Epidermal melanocyte (primary cell): ENCODE measurements at regions not wholly inside any gene's neighbourhood (a gene's known extent, or its start where the extent isn't known, plus 50 kb on each side); places are given as distances from the start of the nearest gene placed in this dataset.

ENCODE experiments used
- DNase-seq: peaks from one replicate; pipeline ENCODE4 v3.0.0; 2011; ENCODE audit warnings: low spot score; ENCODE audit not compliant: insufficient read length

DNA sequence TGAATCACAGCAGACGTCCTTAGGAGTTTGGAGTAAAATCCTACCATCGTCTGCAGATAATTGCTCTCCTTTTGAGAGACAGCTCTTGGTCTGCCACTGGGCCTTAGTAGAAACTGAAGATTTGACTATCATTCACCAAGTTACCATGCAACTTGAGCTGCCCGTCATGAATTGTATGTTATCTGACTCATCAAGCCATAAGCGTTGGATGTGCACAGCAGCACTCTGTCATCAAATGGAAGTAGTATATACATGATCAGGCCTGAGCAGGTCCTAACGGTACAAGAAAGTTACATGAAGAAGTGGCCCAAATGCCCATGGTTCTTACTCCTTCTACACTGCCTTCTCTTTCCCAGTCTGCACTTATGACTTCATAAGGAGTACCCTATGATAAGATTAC lies 317.8 kb downstream of the GPATCH2 start:
- no peak for DNase-seq

DNA sequence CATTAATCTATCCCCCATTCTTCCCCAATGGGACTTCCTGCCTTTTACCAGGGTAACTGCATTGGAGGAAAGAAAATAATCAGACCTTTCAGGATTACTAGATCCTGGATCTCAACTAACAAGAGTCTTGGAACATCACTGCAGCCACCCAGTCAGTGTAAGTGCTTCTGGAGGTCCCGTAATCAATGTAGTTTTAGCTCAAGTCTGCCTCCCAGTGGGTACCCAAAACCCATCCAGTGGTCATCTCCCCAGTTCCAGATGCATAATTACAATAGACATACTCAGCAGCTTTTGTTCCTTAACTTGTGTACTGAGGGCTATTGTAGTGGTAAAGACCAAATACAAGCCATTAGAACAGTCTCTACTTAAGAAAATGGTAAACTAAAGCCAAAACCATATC lies 319.1 kb downstream of the GPATCH2 start:
- no peak for DNase-seq

DNA sequence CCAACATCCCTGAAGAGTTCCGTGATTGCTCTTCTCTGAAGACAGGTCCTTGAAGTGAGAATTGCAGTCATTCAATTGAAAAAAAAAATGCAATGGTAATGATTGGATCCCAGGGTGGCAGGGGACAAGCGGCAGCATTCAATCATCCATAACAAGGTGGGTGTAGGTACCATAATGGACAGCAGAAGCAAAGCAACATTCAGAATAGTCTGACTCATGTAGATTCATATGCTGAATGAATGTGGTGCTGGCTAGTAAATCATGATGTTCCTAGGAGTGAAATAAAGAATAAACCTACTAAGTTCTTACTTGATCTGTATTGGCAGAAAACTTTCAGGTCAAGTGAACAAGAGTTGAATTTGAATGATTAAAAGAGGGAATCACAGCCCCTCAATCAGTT lies 319.6 kb downstream of the GPATCH2 start:
- DNase-seq = no peak

DNA sequence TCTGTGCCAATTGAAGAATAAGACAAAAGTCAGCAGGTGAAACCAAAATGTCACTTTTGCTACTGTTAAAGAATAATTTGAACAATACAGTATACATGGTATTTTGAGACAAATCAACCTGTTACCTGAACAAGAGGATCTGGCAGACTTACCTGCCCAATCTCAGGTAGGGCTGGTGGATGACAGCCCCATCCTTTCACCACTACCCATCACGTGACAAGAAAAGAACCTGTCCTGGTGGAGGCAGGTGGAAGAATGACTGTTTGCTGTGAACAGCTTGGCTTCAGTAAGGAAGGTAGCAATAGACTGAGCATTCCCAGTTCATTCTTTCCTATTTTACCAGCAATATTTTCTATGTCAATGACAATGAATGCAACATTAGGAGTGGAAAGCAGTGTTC lies 349.6 kb downstream of the GPATCH2 start:
- no peak for DNase-seq

DNA sequence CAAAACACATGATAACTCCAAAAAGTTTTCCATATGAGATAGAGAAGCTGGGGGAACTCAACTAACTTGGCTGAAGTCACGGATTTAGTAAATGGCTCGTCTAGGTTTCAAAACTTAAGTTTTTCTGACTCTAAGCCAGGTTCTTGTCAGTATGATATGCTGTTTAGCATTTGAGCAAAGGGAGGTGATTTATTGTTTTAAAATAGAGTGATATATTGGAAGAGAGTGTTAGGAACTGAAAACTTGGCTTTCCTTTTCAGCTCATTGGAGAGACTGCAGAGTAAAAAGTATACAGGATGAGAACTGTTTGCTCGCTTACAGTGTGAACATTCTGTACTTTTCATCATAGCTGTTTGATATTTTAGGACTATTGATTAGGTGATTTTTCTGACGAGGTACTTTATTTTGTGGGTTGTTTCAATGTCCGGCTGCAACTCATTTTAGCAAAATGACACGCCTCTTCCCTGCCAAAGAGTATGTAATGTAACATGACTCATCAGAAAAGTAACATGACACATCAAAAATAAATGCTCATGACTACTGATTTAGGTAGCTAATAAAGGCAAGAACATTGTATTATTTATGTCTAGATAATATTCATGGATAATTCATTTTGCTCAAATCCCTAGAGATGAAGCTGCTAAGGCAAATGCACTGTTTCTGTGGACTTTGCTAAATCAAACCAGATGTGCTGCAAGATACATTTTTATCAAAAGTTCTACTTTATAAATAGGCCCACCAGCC lies 355.1 kb downstream of the GPATCH2 start:
- DNase-seq = no peak

DNA sequence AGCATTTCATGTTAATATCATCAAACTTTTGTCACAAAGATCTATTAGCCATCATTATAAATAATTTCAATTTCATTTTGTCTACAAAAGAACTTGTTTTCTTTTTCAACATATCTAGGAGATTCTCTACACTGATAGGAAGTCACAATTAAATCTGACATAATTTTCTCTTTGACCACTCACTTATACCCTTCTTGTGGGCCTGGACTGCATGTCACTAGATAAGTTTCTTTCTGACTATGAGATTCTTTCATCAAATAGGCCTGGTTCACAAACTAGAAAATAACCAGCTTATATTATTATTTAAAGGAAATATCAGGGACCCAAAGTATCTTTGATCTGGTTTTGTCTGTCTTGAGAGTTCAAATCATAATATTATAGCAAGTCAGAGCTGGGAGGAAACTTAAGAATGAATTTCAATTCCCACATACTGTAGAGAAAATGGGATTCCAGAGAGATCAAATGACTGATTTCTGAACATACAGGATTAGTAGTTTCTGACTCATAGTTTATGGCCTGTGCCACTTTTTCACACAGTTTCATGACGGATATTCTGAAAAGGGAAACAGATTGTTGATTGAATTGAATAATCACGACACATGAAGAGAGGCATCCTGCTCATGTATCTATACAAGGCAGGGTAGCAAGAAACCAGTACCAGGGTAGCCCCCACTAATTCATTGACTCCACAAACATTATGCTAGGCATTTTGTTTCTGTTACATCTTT lies 355.8 kb downstream of the GPATCH2 start:
- no peak for DNase-seq

DNA sequence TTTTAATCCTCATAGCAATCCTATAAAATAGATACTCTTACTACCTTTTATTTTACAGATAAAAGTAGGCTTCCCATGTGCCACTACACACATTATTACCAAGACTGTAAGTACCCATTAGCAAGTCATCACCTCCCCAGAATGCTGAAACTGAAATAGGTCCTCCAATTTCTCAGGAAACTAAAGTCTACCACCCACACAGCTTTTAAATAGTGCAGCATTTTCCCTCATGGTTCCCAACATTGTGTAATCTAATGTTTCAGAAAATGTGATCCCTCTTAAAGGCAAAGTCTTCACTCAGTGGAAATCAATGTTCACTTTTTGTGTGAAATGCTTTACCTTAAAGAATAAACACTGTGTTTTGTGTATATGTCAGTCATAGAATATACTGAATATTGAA lies 356.5 kb downstream of the GPATCH2 start:
- no peak for DNase-seq

DNA sequence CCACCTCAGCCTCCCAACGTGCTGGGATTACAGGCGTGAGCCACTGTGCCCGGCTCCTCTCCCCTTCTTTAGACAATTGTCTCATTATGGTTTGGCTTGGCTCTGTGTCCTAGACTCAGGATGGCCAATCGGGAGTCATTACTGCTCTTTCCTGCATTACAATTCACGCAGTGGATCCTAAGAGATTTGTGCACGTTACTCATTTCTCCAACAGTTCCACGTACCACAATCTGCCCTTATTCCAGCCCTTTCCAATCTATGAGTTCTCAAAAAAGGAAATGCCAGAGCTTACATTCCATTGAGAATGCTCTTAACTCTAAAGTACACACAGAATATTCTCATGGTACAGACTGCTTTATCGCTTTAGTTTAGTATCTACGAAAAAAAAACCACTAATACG lies 357.0 kb downstream of the GPATCH2 start:
- no peak for DNase-seq

DNA sequence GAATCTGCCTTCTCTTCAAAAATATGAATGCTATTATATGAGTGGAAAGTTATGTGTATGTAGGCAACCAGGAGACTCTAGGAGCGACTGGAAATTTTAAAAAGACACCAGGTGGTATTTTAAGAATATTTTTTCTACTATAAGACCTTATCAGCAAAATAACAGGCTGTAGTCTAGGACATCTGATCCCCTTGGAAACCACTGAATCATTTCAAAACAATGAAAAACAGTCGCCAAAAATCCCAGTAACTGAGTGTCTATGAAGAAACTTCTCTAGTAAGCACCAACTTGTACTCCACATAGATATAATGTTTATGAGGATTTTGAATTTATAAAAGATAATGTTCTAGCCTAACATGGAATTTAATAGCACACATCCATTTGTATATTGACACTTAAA lies 358.5 kb downstream of the GPATCH2 start:
- DNase-seq = no peak

DNA sequence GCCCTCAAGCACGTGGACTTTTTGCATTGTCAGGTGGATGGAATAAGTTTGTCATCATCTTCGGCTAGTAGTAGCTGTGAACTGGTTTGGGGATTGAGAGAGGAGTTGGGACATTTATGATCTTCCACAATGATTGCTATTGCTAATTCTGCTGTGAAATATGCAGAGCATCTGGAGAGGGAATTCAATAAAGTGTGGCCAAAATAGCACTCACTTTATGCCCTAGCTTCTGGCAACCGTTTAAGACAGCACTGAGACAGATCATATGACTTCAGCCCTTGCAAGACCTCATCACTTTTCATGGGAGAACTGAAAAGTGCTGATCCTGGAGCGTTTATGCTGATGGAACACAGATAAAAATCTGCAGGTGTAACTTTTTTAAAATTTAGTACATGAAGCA lies 360.8 kb downstream of the GPATCH2 start:
- no peak for DNase-seq

DNA sequence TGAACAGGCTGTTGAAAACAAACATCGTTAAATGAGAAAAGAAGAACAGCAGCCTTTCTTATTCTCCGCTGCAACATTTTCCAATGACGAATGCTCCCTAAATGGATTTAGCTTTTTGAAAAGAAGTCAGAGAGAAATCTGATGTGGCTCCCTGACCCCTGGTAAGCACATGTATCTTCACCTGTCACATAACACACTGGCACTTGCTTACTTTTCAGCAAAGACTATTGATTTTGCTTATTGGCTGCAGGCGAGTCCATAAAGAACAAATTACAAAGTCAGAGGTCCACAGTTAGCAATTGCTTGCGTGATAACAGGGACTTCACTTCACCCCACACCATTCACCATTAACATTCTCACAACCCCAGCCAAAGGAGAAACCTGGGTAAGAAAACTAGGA lies 362.8 kb downstream of the GPATCH2 start:
- DNase-seq = no peak

DNA sequence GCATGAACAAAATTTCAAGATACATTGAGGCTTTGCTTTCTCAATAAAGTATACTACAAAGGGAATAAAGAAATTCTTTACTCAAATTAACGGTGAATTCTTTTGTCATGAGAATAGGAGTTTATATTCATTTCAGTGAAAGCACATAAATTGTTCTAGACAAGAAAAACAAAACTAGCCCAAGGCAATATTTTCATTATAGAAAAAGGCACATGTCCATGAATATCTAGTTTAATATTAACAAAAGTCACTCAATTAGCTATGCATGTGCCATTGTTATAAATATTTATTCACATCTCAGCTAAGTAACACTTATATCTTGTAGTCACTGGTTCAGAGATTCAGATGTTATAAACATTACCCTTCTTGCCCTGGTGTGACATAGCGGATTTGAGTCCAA lies 369.3 kb downstream of the GPATCH2 start:
- no peak for DNase-seq

DNA sequence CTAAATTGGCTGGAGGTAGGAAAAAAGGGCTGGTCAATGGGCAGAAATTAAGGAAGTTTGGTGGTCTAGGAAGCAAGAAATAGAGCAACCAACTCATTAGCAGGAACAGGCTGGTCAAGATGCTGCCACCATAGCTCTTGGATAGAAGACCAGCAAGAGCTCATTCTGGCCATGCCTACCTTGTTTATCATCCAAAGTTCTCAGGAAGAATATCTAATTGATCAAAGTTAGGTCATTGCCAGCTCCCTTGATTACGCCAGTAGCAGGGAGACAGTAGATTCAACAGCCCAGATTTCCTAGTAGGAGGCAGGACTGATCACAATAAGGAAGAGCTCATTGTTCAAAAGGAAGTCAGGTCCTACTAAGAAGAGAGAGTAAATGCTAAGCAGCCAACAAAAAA lies 370.2 kb downstream of the GPATCH2 start:
- no peak for DNase-seq

DNA sequence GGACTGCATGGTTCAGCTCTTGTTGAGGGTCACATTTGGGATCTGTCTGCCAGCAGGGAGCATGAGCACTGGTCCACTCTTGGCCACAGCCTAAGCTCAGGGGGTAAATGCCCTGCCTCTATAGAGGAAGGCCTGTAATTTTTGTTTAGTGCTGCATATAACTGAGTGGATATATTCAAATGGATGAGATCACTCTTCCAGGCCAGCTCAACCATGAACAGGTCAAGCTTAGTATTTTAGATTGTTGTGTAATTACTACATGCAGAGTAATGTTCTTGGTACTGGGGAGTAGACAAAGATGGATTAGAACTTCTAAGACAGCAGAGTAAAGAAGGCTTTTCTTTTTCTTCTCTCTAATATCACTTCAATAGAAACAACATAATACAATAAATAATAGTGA lies 376.9 kb downstream of the GPATCH2 start:
- no peak for DNase-seq

DNA sequence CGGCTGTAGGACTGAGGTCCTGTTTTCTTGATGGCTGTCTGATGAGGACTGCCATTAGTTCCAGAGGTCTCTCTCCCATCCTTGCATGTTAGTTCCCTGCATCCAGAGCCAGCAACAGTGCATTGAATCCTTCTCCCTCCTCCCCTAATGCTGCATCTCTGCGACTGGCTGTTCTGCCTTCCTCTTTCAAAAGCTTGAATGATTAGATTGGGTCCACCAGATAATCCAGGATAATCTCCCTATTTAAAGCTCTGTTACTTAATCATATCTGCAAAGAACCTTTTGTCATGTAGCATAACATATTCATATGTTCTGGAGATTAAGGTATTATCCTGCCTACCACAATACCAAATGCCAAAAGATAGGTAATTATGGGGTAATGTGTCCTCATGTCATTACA lies 377.5 kb downstream of the GPATCH2 start:
- no peak for DNase-seq

DNA sequence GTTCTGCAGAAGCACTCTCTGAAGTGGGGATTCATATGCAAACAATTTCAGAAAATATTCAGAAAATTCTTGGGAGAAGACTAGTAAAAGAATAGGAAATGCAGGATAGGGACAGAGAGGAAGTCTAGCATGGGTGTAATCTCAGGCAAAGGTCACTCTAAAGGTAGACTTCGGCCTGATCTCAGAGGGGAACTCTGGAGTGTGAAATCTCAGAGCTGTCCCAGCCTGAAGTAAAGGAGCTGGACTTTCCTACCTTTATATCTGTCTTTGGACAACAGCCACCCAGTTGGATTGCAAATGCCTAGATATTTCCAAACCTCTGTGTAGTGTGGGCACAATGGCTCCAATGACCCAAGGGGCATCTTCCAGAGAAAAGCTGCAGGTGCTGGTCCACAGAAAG lies 379.8 kb downstream of the GPATCH2 start:
- DNase-seq = no peak

DNA sequence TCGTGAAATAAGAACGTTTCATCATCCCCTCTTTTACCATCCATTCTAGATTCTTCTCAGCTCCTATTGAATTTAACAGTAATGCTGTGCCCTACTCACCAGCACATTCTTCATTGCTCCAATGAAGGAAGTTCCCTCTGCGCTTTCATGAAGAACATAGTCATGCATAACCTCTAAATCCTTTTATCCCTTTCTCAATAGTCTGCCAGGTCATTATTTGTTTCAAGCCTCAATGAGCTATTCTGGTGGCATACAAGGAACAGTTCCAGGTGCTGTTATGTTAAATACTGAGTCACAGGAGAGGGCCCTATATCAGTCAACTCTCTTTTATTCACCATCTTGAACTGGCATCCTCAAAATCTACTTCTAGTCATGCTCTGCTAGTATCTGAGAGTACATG lies 381.0 kb downstream of the GPATCH2 start:
- no peak for DNase-seq

DNA sequence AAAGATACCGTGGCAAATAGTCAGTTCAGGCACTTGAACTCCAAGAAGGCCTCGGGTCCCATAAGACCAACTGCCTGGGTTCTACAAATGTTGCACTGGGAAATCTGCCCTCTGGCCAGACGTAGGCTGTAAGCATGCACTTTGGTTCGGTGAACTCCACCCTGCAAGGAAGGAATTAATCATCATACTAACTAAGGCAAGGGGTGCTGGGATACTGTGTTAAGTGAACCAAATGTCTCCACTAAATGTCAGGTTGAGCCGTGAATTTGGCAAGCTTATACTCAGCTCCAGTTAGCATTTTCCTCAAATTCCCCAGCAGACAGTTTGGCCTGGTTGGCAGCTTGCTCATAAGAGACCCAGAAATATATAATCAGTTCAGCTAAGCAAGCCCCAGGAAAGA lies 385.9 kb downstream of the GPATCH2 start:
- DNase-seq = no peak

DNA sequence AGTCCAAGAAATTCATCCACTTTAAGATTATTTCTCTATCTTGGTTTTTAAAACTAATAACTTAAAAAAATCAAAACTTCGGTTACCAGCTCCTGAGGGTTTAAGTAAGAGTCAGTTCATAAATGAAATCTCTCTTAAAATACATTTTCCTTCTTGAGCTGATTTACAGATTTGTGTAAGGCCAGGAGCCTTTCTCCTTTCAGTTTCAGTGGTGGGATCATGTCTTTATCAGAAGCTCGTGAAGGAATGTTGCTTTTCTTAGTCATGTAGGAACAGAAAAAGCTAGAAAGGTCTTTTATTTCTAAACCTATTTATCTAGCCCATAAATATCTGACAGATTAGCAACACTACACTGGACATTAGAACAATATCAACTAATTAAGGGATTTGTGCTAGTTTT lies 390.2 kb downstream of the GPATCH2 start:
- DNase-seq = no peak

DNA sequence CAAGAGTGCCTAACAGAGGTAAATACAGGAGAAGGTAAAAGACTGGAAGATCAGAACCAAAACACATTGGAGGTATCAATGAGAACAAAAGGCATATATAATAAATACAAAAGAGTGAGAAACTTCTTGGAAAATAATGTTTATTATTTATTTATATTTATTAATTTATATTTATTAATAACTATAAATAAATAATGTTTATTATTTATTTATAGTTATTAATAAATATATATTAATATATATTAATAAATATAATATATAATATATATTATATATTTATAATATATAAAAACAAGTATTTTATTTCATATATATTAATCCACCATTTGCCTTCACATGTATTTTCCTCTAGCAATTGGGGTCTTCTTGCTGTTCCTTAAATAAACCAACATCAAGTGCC lies 391.9 kb downstream of the GPATCH2 start:
- no peak for DNase-seq

DNA sequence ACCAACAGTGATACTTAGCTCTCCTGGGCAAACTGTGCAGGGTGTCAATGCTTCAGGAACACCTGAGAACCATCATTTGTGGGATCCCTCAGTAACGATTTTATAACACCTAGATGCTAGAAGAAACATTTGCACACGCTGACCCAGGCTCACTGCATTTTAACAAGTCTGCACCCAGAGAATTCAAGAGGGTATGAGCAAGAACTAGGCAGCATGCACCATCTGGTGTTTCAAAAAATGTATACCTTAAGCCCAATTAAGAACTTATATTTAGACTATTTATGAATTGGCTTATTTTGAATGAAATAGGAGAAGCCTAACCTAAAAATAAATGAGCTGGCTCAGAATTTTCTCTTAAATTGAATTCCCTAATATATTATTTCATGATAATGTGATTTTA lies 400.5 kb downstream of the GPATCH2 start:
- DNase-seq = no peak

DNA sequence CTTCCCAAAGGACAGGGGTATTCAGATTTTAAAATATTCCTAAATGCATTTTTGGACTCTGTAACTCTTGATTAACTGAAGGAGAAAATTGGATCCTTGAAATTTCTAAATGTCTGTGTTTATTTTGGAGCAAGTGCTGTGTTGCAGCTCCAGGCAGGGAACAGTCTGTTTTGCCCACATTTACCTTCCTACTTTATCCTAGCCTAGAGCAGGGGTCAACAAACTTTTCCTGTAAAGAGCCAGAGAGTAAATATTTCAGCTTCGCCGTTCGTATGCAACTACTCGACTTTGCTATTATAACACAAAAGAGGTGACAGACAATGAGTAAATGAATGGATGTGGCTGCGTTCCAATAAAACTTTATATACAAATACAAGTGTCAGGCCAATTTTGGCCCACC lies 402.2 kb downstream of the GPATCH2 start:
- DNase-seq = no peak

DNA sequence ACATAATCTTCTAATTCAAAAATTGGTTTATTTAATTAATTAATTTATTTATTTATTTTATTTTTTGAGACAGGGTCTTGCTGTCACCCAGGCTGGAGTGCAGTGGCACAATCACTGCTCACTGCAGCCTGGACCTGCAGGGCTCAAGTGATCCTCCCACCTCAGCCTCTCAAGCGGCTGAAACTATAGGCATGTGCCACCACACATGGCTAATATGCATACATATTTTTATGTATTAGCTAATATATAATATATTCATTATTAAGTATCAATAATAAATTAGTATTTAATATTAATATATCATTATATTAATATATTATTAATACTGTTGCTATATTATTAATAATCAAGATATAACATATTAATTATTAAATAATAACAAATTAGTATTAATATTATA lies 406.7 kb downstream of the GPATCH2 start:
- DNase-seq = no peak
